ENCODE measurements at regions not wholly inside any gene's neighbourhood (a gene's known extent, or its start where the extent isn't known, plus 50 kb on each side); places are given as distances from the start of the nearest gene placed in this dataset.

DNA sequence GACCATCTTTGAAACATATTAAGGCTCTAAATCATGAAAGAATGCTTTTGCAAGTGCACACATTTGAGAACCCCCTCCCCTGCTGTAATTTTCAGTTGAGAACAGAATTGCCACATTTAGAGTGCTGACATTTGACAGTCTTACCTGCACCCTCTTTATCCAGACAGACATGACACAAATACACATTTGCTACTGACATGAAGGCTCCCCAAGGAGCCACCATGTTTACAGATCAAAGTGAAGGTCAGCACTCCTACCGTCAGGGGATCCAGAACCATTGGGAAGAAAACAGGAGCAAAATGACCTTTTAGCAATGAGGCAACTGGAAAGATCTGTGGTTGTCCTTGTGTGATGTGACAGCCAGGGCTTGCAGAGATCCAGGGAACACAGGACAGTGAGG is 315.4 kb upstream of the CNR1 start:
- Histone ChIP-seq H3K4me3 (replicated peaks; ENCODE audit: insufficient read depth, low read length) (no peak overlapping the region), H3K27me3 (ENCODE audit: insufficient read depth, poor library complexity, severe bottlenecking) (peaks cover 3% of the 10 kb centered on the region), H3K27ac (replicated peaks) (no peak overlapping the region)
- DNase-seq (ENCODE audit: low read depth in 1 of 2, low spot score in 1 of 2), result no peak
- TF ChIP-seq, protein P1, sequence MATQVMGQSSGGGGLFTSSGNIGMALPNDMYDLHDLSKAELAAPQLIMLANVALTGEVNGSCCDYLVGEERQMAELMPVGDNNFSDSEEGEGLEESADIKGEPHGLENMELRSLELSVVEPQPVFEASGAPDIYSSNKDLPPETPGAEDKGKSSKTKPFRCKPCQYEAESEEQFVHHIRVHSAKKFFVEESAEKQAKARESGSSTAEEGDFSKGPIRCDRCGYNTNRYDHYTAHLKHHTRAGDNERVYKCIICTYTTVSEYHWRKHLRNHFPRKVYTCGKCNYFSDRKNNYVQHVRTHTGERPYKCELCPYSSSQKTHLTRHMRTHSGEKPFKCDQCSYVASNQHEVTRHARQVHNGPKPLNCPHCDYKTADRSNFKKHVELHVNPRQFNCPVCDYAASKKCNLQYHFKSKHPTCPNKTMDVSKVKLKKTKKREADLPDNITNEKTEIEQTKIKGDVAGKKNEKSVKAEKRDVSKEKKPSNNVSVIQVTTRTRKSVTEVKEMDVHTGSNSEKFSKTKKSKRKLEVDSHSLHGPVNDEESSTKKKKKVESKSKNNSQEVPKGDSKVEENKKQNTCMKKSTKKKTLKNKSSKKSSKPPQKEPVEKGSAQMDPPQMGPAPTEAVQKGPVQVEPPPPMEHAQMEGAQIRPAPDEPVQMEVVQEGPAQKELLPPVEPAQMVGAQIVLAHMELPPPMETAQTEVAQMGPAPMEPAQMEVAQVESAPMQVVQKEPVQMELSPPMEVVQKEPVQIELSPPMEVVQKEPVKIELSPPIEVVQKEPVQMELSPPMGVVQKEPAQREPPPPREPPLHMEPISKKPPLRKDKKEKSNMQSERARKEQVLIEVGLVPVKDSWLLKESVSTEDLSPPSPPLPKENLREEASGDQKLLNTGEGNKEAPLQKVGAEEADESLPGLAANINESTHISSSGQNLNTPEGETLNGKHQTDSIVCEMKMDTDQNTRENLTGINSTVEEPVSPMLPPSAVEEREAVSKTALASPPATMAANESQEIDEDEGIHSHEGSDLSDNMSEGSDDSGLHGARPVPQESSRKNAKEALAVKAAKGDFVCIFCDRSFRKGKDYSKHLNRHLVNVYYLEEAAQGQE (IDR thresholded peaks at IDR 0.05; ENCODE audit: insufficient replicate concordance, low read depth), result no peak
- TF ChIP-seq GABPA (IDR thresholded peaks at IDR 0.05; ENCODE audit: low read depth), result no peak
- no peak for TF ChIP-seq SPI1 (IDR thresholded peaks at IDR 0.05; ENCODE audit: borderline replicate concordance, low read depth)
- TF ChIP-seq, protein P2, sequence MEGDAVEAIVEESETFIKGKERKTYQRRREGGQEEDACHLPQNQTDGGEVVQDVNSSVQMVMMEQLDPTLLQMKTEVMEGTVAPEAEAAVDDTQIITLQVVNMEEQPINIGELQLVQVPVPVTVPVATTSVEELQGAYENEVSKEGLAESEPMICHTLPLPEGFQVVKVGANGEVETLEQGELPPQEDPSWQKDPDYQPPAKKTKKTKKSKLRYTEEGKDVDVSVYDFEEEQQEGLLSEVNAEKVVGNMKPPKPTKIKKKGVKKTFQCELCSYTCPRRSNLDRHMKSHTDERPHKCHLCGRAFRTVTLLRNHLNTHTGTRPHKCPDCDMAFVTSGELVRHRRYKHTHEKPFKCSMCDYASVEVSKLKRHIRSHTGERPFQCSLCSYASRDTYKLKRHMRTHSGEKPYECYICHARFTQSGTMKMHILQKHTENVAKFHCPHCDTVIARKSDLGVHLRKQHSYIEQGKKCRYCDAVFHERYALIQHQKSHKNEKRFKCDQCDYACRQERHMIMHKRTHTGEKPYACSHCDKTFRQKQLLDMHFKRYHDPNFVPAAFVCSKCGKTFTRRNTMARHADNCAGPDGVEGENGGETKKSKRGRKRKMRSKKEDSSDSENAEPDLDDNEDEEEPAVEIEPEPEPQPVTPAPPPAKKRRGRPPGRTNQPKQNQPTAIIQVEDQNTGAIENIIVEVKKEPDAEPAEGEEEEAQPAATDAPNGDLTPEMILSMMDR (IDR thresholded peaks at IDR 0.05; ENCODE audit: insufficient read depth, low read length), result no peak
- TF ChIP-seq POLR2AphosphoS5 (IDR thresholded peaks at IDR 0.05; ENCODE audit: low read depth), result no peak

DNA sequence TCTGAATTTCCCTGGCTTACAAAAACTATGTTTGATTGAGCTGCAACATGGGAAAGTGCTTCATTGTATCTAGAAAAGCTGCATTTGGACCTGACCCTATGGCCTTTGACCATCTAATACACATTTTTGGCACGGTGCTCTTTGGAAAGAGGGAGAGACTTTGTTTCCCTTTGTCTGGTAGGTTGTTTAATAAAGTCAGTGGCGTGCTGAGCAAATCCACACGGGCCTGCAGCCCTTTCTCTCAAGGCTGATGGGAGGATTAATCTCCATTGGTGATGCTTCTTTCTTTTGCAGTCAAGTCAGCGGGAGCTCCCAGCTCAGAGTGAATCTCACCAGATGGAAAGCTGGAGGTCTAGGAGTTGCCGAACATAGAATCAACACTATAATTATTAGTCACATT is 314.7 kb upstream of the CNR1 start:
- peaks cover 3% of the 10 kb centered on the region for H3K27me3 ChIP-seq (ENCODE audit: insufficient read depth, poor library complexity, severe bottlenecking)
- TF ChIP-seq, protein P2 (IDR thresholded peaks at IDR 0.05; ENCODE audit: insufficient read depth, low read length), result no peak
- TF ChIP-seq, protein P1 (IDR thresholded peaks at IDR 0.05; ENCODE audit: insufficient replicate concordance, low read depth), result no peak
- TF ChIP-seq SPI1 (IDR thresholded peaks at IDR 0.05; ENCODE audit: borderline replicate concordance, low read depth) (no peak), POLR2AphosphoS5 (IDR thresholded peaks at IDR 0.05; ENCODE audit: low read depth) (no peak), GABPA (IDR thresholded peaks at IDR 0.05; ENCODE audit: low read depth) (no peak)
- H3K4me3 ChIP-seq (replicated peaks; ENCODE audit: insufficient read depth, low read length), result no peak overlapping the region
- no peak overlapping the region for H3K27ac ChIP-seq (replicated peaks)
- DNase-seq (ENCODE audit: low read depth in 1 of 2, low spot score in 1 of 2), result no peak

DNA sequence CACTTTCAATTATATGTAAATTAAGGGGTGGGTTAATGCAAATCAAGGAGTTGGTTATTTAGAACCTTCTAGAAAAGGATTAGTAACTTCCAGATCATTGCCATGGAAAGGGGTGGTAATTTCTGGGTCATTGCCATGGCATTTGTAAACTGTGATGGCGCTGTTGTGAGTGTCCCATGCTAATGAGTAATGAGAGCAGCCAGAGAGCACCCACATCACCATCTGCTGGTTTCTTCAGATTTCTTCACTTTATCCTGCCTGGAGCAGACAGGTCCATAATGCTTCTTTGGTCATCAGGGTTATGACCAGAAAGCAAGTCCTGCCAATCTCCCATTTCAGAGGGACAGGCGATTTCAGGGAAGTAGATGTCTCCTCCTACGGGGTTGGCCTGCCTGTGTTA is 311.3 kb upstream of the CNR1 start:
- H3K27ac ChIP-seq (replicated peaks), result no peak overlapping the region
- no peak overlapping the region for H3K4me3 ChIP-seq (replicated peaks; ENCODE audit: insufficient read depth, low read length)
- no peak for TF ChIP-seq POLR2AphosphoS5 (IDR thresholded peaks at IDR 0.05; ENCODE audit: low read depth)
- TF ChIP-seq, protein P2 (IDR thresholded peaks at IDR 0.05; ENCODE audit: insufficient read depth, low read length), result no peak
- TF ChIP-seq GABPA (IDR thresholded peaks at IDR 0.05; ENCODE audit: low read depth), result no peak
- TF ChIP-seq SPI1 (IDR thresholded peaks at IDR 0.05; ENCODE audit: borderline replicate concordance, low read depth), result no peak
- TF ChIP-seq, protein P1 (IDR thresholded peaks at IDR 0.05; ENCODE audit: insufficient replicate concordance, low read depth), result no peak
- DNase-seq (ENCODE audit: low read depth in 1 of 2, low spot score in 1 of 2), result no peak
- H3K27me3 ChIP-seq (ENCODE audit: insufficient read depth, poor library complexity, severe bottlenecking), result peaks cover under 1% of the 10 kb centered on the region
